ENCODE measurements at regions not wholly inside any gene's neighbourhood (a gene's known extent, or its start where the extent isn't known, plus 50 kb on each side); places are given as distances from the start of the nearest gene placed in this dataset.

GRCh38 chr20:39270837-39271604 lies 308.9 kb downstream of the DHX35 start:
- no peak for DNase-seq
- no peaks in the 10 kb centered on the region for H3K9me3 ChIP-seq (ENCODE audit: low read depth)
- H3K4me1 ChIP-seq (ENCODE audit: insufficient read depth): no peaks in the 10 kb centered on the region
- in situ Hi-C loops (cut with MboI): no loop called here
- no peaks in the 10 kb centered on the region for H3F3A ChIP-seq (ENCODE audit: insufficient read depth)
- H2AFZ ChIP-seq: no peak overlapping the region
- WGBS, 2 experiments (ENCODE audit: low coverage in 1 of 2, low lambda C conversion rate in 2 of 2, missing lambda C conversion rate in 2 of 2): 5 to 13% methylated on average over 10 of the region's 10 CpGs
- H3K9me2 ChIP-seq (ENCODE audit: insufficient read depth): no peaks in the 10 kb centered on the region
- no peak overlapping the region for H3K9ac ChIP-seq
- no peaks in the 10 kb centered on the region for H3K27me3 ChIP-seq (replicated peaks; ENCODE audit: insufficient read depth)
- no peak overlapping the region for H3K4me3 ChIP-seq
- no peaks in the 10 kb centered on the region for H3K79me2 ChIP-seq (ENCODE audit: insufficient read depth)
- no peak for TF ChIP-seq EZH2 (IDR thresholded peaks at IDR 0.05; ENCODE audit: insufficient read depth, poor library complexity, severe bottlenecking)
- TF ChIP-seq EZH2phosphoT487 (IDR thresholded peaks at IDR 0.05; ENCODE audit: insufficient read depth, low read depth): no peak
- H3K4me2 ChIP-seq (ENCODE audit: unreplicated experiment): no peak overlapping the region
- no peak overlapping the region for H3K27ac ChIP-seq
- H3K36me3 ChIP-seq (ENCODE audit: low read depth): no peaks in the 10 kb centered on the region
- no peaks in the 10 kb centered on the region for H4K20me1 ChIP-seq (ENCODE audit: insufficient read depth)

GRCh38 chr20:39269493-39270217 lies 307.5 kb downstream of the DHX35 start:
- H3K4me1 ChIP-seq (ENCODE audit: insufficient read depth): no peaks in the 10 kb centered on the region
- no peak for DNase-seq
- no peaks in the 10 kb centered on the region for H3K79me2 ChIP-seq (ENCODE audit: insufficient read depth)
- no peaks in the 10 kb centered on the region for H4K20me1 ChIP-seq (ENCODE audit: insufficient read depth)
- H3K9me3 ChIP-seq (ENCODE audit: low read depth): no peaks in the 10 kb centered on the region
- H3K9me2 ChIP-seq (ENCODE audit: insufficient read depth): no peaks in the 10 kb centered on the region
- no peak overlapping the region for H3K27ac ChIP-seq
- no peak overlapping the region for H3K4me2 ChIP-seq (ENCODE audit: unreplicated experiment)
- 7% methylated on average over 1 of the region's 1 CpG for WGBS, 2 experiments (ENCODE audit: low coverage in 1 of 2, low lambda C conversion rate in 2 of 2, missing lambda C conversion rate in 2 of 2)
- H2AFZ ChIP-seq: no peak overlapping the region
- no peaks in the 10 kb centered on the region for H3K36me3 ChIP-seq (ENCODE audit: low read depth)
- no peak for TF ChIP-seq EZH2phosphoT487 (IDR thresholded peaks at IDR 0.05; ENCODE audit: insufficient read depth, low read depth)
- TF ChIP-seq EZH2 (IDR thresholded peaks at IDR 0.05; ENCODE audit: insufficient read depth, poor library complexity, severe bottlenecking): no peak
- no peaks in the 10 kb centered on the region for H3F3A ChIP-seq (ENCODE audit: insufficient read depth)
- no peak overlapping the region for H3K9ac ChIP-seq
- in situ Hi-C loops (cut with MboI): no loop called here
- H3K4me3 ChIP-seq: no peak overlapping the region
- no peaks in the 10 kb centered on the region for H3K27me3 ChIP-seq (replicated peaks; ENCODE audit: insufficient read depth)

GRCh38 chr20:39268981-39269461 lies 306.9 kb downstream of the DHX35 start:
- 42 to 43% methylated on average over 7 of the region's 7 CpGs for WGBS, 2 experiments (ENCODE audit: low coverage in 1 of 2, low lambda C conversion rate in 2 of 2, missing lambda C conversion rate in 2 of 2)
- no peaks in the 10 kb centered on the region for H3K9me2 ChIP-seq (ENCODE audit: insufficient read depth)

GRCh38 chr20:39268491-39268951 lies 306.4 kb downstream of the DHX35 start:
- no peaks in the 10 kb centered on the region for H3K27me3 ChIP-seq (replicated peaks; ENCODE audit: insufficient read depth)
- no peak overlapping the region for H3K4me3 ChIP-seq
- no peak overlapping the region for H3K27ac ChIP-seq
- H3K4me2 ChIP-seq (ENCODE audit: unreplicated experiment): no peak overlapping the region
- TF ChIP-seq EZH2phosphoT487 (IDR thresholded peaks at IDR 0.05; ENCODE audit: insufficient read depth, low read depth): no peak
- no peak for TF ChIP-seq EZH2 (IDR thresholded peaks at IDR 0.05; ENCODE audit: insufficient read depth, poor library complexity, severe bottlenecking)
- in situ Hi-C loops (cut with MboI): no loop called here
- H3K9me2 ChIP-seq (ENCODE audit: insufficient read depth): no peaks in the 10 kb centered on the region
- 36 to 47% methylated on average over 9 of the region's 9 CpGs for WGBS, 2 experiments (ENCODE audit: low coverage in 1 of 2, low lambda C conversion rate in 2 of 2, missing lambda C conversion rate in 2 of 2)
- no peak for DNase-seq
- no peaks in the 10 kb centered on the region for H4K20me1 ChIP-seq (ENCODE audit: insufficient read depth)
- no peaks in the 10 kb centered on the region for H3F3A ChIP-seq (ENCODE audit: insufficient read depth)
- H2AFZ ChIP-seq: no peak overlapping the region
- H3K9ac ChIP-seq: no peak overlapping the region
- no peaks in the 10 kb centered on the region for H3K36me3 ChIP-seq (ENCODE audit: low read depth)
- H3K4me1 ChIP-seq (ENCODE audit: insufficient read depth): no peaks in the 10 kb centered on the region
- no peaks in the 10 kb centered on the region for H3K9me3 ChIP-seq (ENCODE audit: low read depth)
- H3K79me2 ChIP-seq (ENCODE audit: insufficient read depth): no peaks in the 10 kb centered on the region

More at GRCh38 chr20:39268981-39269461, 306.9 kb downstream of the DHX35 start:
- H3K9ac ChIP-seq: no peak overlapping the region
- H3K9me3 ChIP-seq (ENCODE audit: low read depth): no peaks in the 10 kb centered on the region
- H3K27me3 ChIP-seq (replicated peaks; ENCODE audit: insufficient read depth): no peaks in the 10 kb centered on the region
- no peak overlapping the region for H3K4me3 ChIP-seq
- H2AFZ ChIP-seq: no peak overlapping the region
- DNase-seq: peak; percentile 58
- H3K36me3 ChIP-seq (ENCODE audit: low read depth): no peaks in the 10 kb centered on the region
- H3K4me2 ChIP-seq (ENCODE audit: unreplicated experiment): no peak overlapping the region
- H3K79me2 ChIP-seq (ENCODE audit: insufficient read depth): no peaks in the 10 kb centered on the region
- in situ Hi-C loops (cut with MboI): no loop called here
- no peak overlapping the region for H3K27ac ChIP-seq
- TF ChIP-seq EZH2phosphoT487 (IDR thresholded peaks at IDR 0.05; ENCODE audit: insufficient read depth, low read depth): no peak
- TF ChIP-seq EZH2 (IDR thresholded peaks at IDR 0.05; ENCODE audit: insufficient read depth, poor library complexity, severe bottlenecking): no peak
- H3F3A ChIP-seq (ENCODE audit: insufficient read depth): no peaks in the 10 kb centered on the region
- no peaks in the 10 kb centered on the region for H4K20me1 ChIP-seq (ENCODE audit: insufficient read depth)
- no peaks in the 10 kb centered on the region for H3K4me1 ChIP-seq (ENCODE audit: insufficient read depth)
